WERI-Rb-1 (cell line): ENCODE measurements at regions not wholly inside any gene's neighbourhood (a gene's known extent, or its start where the extent isn't known, plus 50 kb on each side); places are given as distances from the start of the nearest gene placed in this dataset.

Experiments used
- DNase-seq: peaks from one replicate; pipeline ENCODE4 v3.0.0-alpha.2; 2020
- H3K27ac ChIP-seq: fragments of 250-450 bp; sonication (Bioruptor Pico); 2 replicates; pipeline ENCODE4 v1.5.1; 2020; ENCODE audit warnings: mild to moderate bottlenecking, moderate library complexity
- H3K27me3 ChIP-seq: fragments of 250-450 bp; sonication (Bioruptor Pico); 2 replicates; pipeline ENCODE4 v1.5.1; 2021; ENCODE audit warnings: mild to moderate bottlenecking, low read depth, moderate library complexity; ENCODE audit not compliant: insufficient read depth, severe bottlenecking
- H3K36me3 ChIP-seq: fragments of 250-450 bp; sonication (Bioruptor Pico); 2 replicates; pipeline ENCODE4 v1.5.1; 2020; ENCODE audit warnings: mild to moderate bottlenecking, moderate library complexity
- H3K4me3 ChIP-seq: 2 replicates; pipeline ENCODE4 v1.5.1; 2011; ENCODE audit warnings: low read depth, mild to moderate bottlenecking, control low read depth, low read length
- H3K9me3 ChIP-seq: fragments of 250-450 bp; sonication (Bioruptor Pico); 2 replicates; pipeline ENCODE4 v1.5.1; 2021; ENCODE audit warnings: mild to moderate bottlenecking, moderate library complexity; ENCODE audit not compliant: severe bottlenecking
- CTCF ChIP-seq: IDR thresholded peaks from 2 replicates; pipeline ENCODE4 v1.5.1; 2011; ENCODE audit warnings: low read depth, mild to moderate bottlenecking, control low read depth, inconsistent platforms, low read length

- TF ChIP-seq CTCF, result no peak
- Histone ChIP-seq H3K9me3 (no peaks in the 10 kb centered on the region), H3K36me3 (no peaks in the 10 kb centered on the region), H3K4me3 (no peak overlapping the region), H3K27me3 (no peaks in the 10 kb centered on the region), H3K27ac (no peak overlapping the region)
- no peak for DNase-seq
Measured at GRCh38 chr10:131762789-131763696, 137.8 kb upstream of the PPP2R2D start.

DNA sequence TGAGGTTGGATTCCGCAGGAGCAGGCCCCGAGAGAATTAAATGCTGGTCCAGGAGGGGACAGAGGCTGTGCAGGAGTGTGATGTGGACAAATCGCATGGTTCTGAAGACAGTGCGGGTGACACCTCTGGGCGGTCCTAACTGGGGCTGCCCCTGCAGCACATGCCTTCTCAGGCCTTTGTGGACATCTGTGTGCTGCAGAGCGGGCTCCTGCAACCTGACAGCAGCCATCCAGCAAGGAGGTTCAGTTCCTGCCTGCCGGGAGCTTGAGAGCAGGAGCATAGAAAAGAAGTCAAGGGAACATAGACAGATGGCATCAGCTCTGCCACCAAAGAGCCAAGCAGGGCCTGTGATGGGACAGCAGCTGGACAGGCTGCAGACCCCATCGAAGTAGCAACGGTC lies 135.9 kb upstream of the PPP2R2D start:
- no peaks in the 10 kb centered on the region for H3K27me3 ChIP-seq
- no peak for DNase-seq
- H3K4me3 ChIP-seq, result no peak overlapping the region
- H3K9me3 ChIP-seq, result no peaks in the 10 kb centered on the region
- no peaks in the 10 kb centered on the region for H3K36me3 ChIP-seq
- TF ChIP-seq CTCF, result no peak
- H3K27ac ChIP-seq, result no peak overlapping the region

GRCh38 chr10:131766096-131766495 lies 134.7 kb upstream of the PPP2R2D start:
- DNase-seq, result no peak
- no peaks in the 10 kb centered on the region for H3K9me3 ChIP-seq
- no peak overlapping the region for H3K4me3 ChIP-seq
- H3K36me3 ChIP-seq, result no peaks in the 10 kb centered on the region
- no peak for TF ChIP-seq CTCF
- H3K27me3 ChIP-seq, result no peaks in the 10 kb centered on the region
- H3K27ac ChIP-seq, result no peak overlapping the region

DNA sequence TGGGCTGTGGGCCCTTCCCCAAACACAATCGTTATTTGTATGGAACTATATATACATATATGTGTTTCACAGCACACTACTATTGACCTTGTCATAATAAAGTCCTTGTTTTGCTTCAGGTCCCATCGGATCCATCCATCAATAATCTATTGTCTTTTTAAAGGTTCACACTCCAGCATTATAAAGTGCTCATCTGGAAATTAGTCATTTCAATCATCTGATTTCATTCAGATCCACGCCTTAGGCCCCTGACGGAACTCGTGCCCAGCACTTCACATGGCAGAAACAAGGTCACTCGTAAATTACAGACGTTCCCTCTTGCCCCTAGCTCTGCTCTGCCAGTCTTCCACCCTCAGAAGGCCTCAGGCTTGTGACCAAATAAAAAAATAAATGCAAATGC lies 133.1 kb upstream of the PPP2R2D start:
- DNase-seq, result no peak
- TF ChIP-seq CTCF, result no peak
- H3K4me3 ChIP-seq, result no peak overlapping the region
- H3K36me3 ChIP-seq, result no peaks in the 10 kb centered on the region
- no peak overlapping the region for H3K27ac ChIP-seq
- H3K9me3 ChIP-seq, result no peaks in the 10 kb centered on the region
- no peaks in the 10 kb centered on the region for H3K27me3 ChIP-seq

DNA sequence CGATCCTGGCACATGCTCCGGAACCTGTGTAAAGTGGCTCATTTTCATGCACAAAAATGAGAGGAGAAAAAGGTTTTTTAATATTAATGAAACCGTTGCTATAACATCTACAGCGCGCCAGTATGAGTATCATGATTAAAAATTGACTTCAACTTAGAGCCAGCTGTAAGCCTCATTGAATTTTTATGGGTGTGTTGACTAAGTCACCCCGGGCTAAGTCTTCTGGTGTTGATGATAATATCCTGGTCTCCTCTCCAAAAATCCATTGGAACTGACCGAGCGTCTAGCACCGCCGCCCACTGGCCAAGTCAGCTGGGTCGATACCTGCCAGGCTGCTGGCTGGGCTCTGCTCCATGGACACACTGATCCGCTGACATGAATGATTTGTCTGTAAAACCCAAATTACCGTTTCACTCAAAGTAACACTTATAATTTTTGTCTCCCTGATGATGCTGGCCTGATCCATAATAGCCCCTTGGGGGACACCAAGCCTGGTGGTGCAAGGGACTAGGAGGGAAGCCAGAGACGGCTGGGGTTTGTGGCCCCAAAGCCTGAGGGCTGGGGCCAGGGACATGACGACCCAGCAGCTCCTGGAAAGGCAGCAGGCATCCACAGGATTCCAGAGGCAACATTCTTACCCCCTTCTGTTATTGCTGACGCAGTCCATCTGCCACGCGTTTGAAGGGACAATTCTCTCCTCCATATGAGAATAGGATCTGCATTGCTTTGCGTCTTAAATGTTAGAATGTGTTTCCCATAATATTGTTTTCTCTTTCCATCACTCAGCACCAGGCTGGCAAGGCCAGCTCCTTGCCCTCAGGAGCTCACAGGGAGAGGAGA lies 131.0 kb upstream of the PPP2R2D start:
- H3K27ac ChIP-seq, result no peak overlapping the region
- no peak overlapping the region for H3K4me3 ChIP-seq
- no peak for TF ChIP-seq CTCF
- DNase-seq, result no peak
- no peaks in the 10 kb centered on the region for H3K36me3 ChIP-seq
- H3K27me3 ChIP-seq, result no peaks in the 10 kb centered on the region
- no peaks in the 10 kb centered on the region for H3K9me3 ChIP-seq
